Naive thymus-derived CD8-positive, alpha-beta T cell (primary cell): ENCODE measurements at regions not wholly inside any gene's neighbourhood (a gene's known extent, or its start where the extent isn't known, plus 50 kb on each side); places are given as distances from the start of the nearest gene placed in this dataset.
"Not testable (repeated sequence)": the region's sequence is repeated elsewhere in the genome, so short reads cannot be mapped to it uniquely, and the experiment has no call there.

Experiments
- ATAC-seq, 2 donors: fragments of 150-1000 bp; cut with Tn5 transposase in 1 of 2; sonication (Bioruptor Pico), chemical (Tn5 transposase) in 1 of 2; 1 replicate in 1 of 2; 2 replicates in 1 of 2; pipeline ENCODE4 v1.10.0; 2021; ENCODE audit warnings: mild to moderate bottlenecking in 2 of 2, moderate library complexity in 2 of 2
- POLR2A ChIA-PET: fragments of 350-600 bp; sonication (Branson Sonifier 250); formaldehyde crosslinking; loops from one replicate; lab custom pipeline; 2021; ENCODE audit warnings: antibody characterized with exemption; lab: Charles Lee
- DNase-seq, 10 donors: peaks; one replicate each; pipeline versions ENCODE4 v3.0.0 to v3.0.0-alpha.2; 2020 to 2022
- H3K27ac Mint-ChIP-seq, 10 donors: one replicate each; pipeline ENCODE4 v1.8.0; 2020 to 2022; ENCODE audit warnings: mild to moderate bottlenecking in 10 of 10, mixed read lengths in 10 of 10, moderate library complexity in 4 of 10, inconsistent platforms in 1 of 10
- H3K27me3 Mint-ChIP-seq, 5 donors: one replicate each; pipeline ENCODE4 v1.8.0; 2021 to 2022; ENCODE audit warnings: mixed read lengths in 5 of 5
- H3K36me3 Mint-ChIP-seq, 3 donors: one replicate each; pipeline ENCODE4 v1.8.0; 2020 to 2022; ENCODE audit warnings: mixed read lengths in 3 of 3, mild to moderate bottlenecking in 2 of 3, inconsistent platforms in 1 of 3
- H3K4me1 Mint-ChIP-seq, 4 donors: one replicate each; pipeline ENCODE4 v1.8.0; 2021 to 2022; ENCODE audit warnings: mixed read lengths in 4 of 4
- H3K4me3 Mint-ChIP-seq, 10 donors: one replicate each; pipeline ENCODE4 v1.8.0; 2020 to 2022; ENCODE audit warnings: mild to moderate bottlenecking in 10 of 10, mixed read lengths in 10 of 10, moderate library complexity in 6 of 10, inconsistent platforms in 1 of 10
- H3K9me3 Mint-ChIP-seq, 9 donors: one replicate each; pipeline ENCODE4 v1.8.0; 2020 to 2022; ENCODE audit warnings: mixed read lengths in 9 of 9, mild to moderate bottlenecking in 3 of 9, inconsistent platforms in 1 of 9, moderate library complexity in 1 of 9

- H3K4me1 Mint-ChIP-seq, DNase-seq, H3K27ac Mint-ChIP-seq, POLR2A ChIA-PET, H3K36me3 Mint-ChIP-seq, ATAC-seq, H3K27me3 Mint-ChIP-seq, H3K4me3 Mint-ChIP-seq, H3K9me3 Mint-ChIP-seq: not testable (repeated sequence)
Measured at GRCh38 chr9:67477465-67477864, 381.3 kb upstream of the ANKRD20A1 start.

GRCh38 chr9:67470739-67471138, 388.0 kb upstream of the ANKRD20A1 start:
- POLR2A ChIA-PET, DNase-seq, H3K4me1 Mint-ChIP-seq, H3K27ac Mint-ChIP-seq, H3K27me3 Mint-ChIP-seq, H3K9me3 Mint-ChIP-seq, H3K36me3 Mint-ChIP-seq, ATAC-seq, H3K4me3 Mint-ChIP-seq: not testable (repeated sequence)

GRCh38 chr9:67468326-67468725, 390.4 kb upstream of the ANKRD20A1 start:
- ATAC-seq, DNase-seq, H3K9me3 Mint-ChIP-seq, POLR2A ChIA-PET, H3K36me3 Mint-ChIP-seq, H3K27me3 Mint-ChIP-seq, H3K27ac Mint-ChIP-seq, H3K4me1 Mint-ChIP-seq, H3K4me3 Mint-ChIP-seq: not testable (repeated sequence)

GRCh38 chr9:67461796-67462757, 396.7 kb upstream of the ANKRD20A1 start:
- H3K4me3 Mint-ChIP-seq, ATAC-seq, POLR2A ChIA-PET, H3K27me3 Mint-ChIP-seq, DNase-seq, H3K4me1 Mint-ChIP-seq, H3K36me3 Mint-ChIP-seq, H3K27ac Mint-ChIP-seq, H3K9me3 Mint-ChIP-seq: not testable (repeated sequence)

GRCh38 chr9:67452941-67453340, 405.8 kb upstream of the ANKRD20A1 start:
- H3K36me3 Mint-ChIP-seq, DNase-seq, H3K4me3 Mint-ChIP-seq, ATAC-seq, H3K4me1 Mint-ChIP-seq, H3K27me3 Mint-ChIP-seq, H3K27ac Mint-ChIP-seq, POLR2A ChIA-PET, H3K9me3 Mint-ChIP-seq: not testable (repeated sequence)

GRCh38 chr9:67442313-67442712, 416.4 kb upstream of the ANKRD20A1 start:
- H3K4me1 Mint-ChIP-seq, POLR2A ChIA-PET, H3K27me3 Mint-ChIP-seq, H3K9me3 Mint-ChIP-seq, H3K36me3 Mint-ChIP-seq, H3K4me3 Mint-ChIP-seq, DNase-seq, H3K27ac Mint-ChIP-seq, ATAC-seq: not testable (repeated sequence)

- H3K27ac Mint-ChIP-seq, H3K9me3 Mint-ChIP-seq, H3K4me1 Mint-ChIP-seq, H3K27me3 Mint-ChIP-seq, POLR2A ChIA-PET, H3K4me3 Mint-ChIP-seq, ATAC-seq, H3K36me3 Mint-ChIP-seq, DNase-seq: not testable (repeated sequence)
Measured at GRCh38 chr9:67437011-67437410, 421.7 kb upstream of the ANKRD20A1 start.

GRCh38 chr9:67424881-67425280, 432.5 kb upstream of the SPATA31A3 start:
- H3K27me3 Mint-ChIP-seq, H3K36me3 Mint-ChIP-seq, H3K4me1 Mint-ChIP-seq, H3K9me3 Mint-ChIP-seq, DNase-seq, H3K27ac Mint-ChIP-seq, ATAC-seq, POLR2A ChIA-PET, H3K4me3 Mint-ChIP-seq: not testable (repeated sequence)

GRCh38 chr9:67423049-67423728, 430.8 kb upstream of the SPATA31A3 start:
- H3K9me3 Mint-ChIP-seq, H3K36me3 Mint-ChIP-seq, H3K4me3 Mint-ChIP-seq, POLR2A ChIA-PET, H3K27ac Mint-ChIP-seq, H3K27me3 Mint-ChIP-seq, H3K4me1 Mint-ChIP-seq, DNase-seq, ATAC-seq: not testable (repeated sequence)

GRCh38 chr9:67418496-67419079, 426.2 kb upstream of the SPATA31A3 start:
- H3K36me3 Mint-ChIP-seq, ATAC-seq, POLR2A ChIA-PET, H3K4me3 Mint-ChIP-seq, DNase-seq, H3K4me1 Mint-ChIP-seq, H3K27me3 Mint-ChIP-seq, H3K27ac Mint-ChIP-seq, H3K9me3 Mint-ChIP-seq: not testable (repeated sequence)

- H3K9me3 Mint-ChIP-seq, POLR2A ChIA-PET, H3K27ac Mint-ChIP-seq, DNase-seq, H3K27me3 Mint-ChIP-seq, H3K4me3 Mint-ChIP-seq, ATAC-seq, H3K4me1 Mint-ChIP-seq, H3K36me3 Mint-ChIP-seq: not testable (repeated sequence)
Measured at GRCh38 chr9:67417341-67417983, 425.1 kb upstream of the SPATA31A3 start.

GRCh38 chr9:67416639-67417038, 424.3 kb upstream of the SPATA31A3 start:
- H3K4me1 Mint-ChIP-seq, DNase-seq, H3K27me3 Mint-ChIP-seq, H3K9me3 Mint-ChIP-seq, ATAC-seq, POLR2A ChIA-PET, H3K36me3 Mint-ChIP-seq, H3K4me3 Mint-ChIP-seq, H3K27ac Mint-ChIP-seq: not testable (repeated sequence)
